H9 (cell line): ENCODE measurements at regions not wholly inside any gene's neighbourhood (a gene's known extent, or its start where the extent isn't known, plus 50 kb on each side); places are given as distances from the start of the nearest gene placed in this dataset.

Experiments
- DNase-seq: peaks from one replicate; pipeline ENCODE4 v3.0.0-alpha.2; 2017
- H2AFZ ChIP-seq: one replicate; pipeline ENCODE4 v1.6.1; 2013; ENCODE audit warnings: mild to moderate bottlenecking, low read length, control low read depth, moderate library complexity
- H2AK5ac ChIP-seq: 2 replicates; pipeline ENCODE4 v1.6.1; 2013; ENCODE audit warnings: low read length, control low read depth, mixed read lengths; ENCODE audit not compliant: insufficient read length
- H2BK120ac ChIP-seq: one replicate; pipeline ENCODE4 v1.6.1; 2013; ENCODE audit warnings: low read depth, mild to moderate bottlenecking, low read length, control low read depth, inconsistent platforms; ENCODE audit not compliant: poor library complexity, severe bottlenecking
- H2BK12ac ChIP-seq: 2 replicates; pipeline ENCODE4 v1.6.1; 2013; ENCODE audit warnings: low read length, control low read depth, mixed read lengths, low read depth; ENCODE audit not compliant: insufficient read length
- H2BK15ac ChIP-seq: 2 replicates; pipeline ENCODE4 v1.6.1; 2013; ENCODE audit warnings: low read depth, low read length, control low read depth
- H2BK20ac ChIP-seq: one replicate; pipeline ENCODE4 v1.6.1; 2013; ENCODE audit warnings: low read depth, mild to moderate bottlenecking, low read length, control low read depth, inconsistent platforms; ENCODE audit not compliant: poor library complexity, severe bottlenecking
- H2BK5ac ChIP-seq: 2 replicates; pipeline ENCODE4 v1.6.1; 2013; ENCODE audit warnings: low read length, control low read depth, mixed read lengths; ENCODE audit not compliant: insufficient read length
- H3K14ac ChIP-seq: 2 replicates; pipeline ENCODE4 v1.6.1; 2013; ENCODE audit warnings: low read length, control low read depth; ENCODE audit not compliant: insufficient read depth
- H3K18ac ChIP-seq: 2 replicates; pipeline ENCODE4 v1.6.1; 2013; ENCODE audit warnings: low read depth, mild to moderate bottlenecking, mixed read lengths, low read length, control low read depth; ENCODE audit not compliant: insufficient read length
- H3K23ac ChIP-seq: 2 replicates; pipeline ENCODE4 v1.6.1; 2013; ENCODE audit warnings: low read length, control low read depth, mixed read lengths, low read depth; ENCODE audit not compliant: insufficient read length
- H3K23me2 ChIP-seq: 2 replicates; pipeline ENCODE4 v1.6.1; 2013; ENCODE audit warnings: low read depth, mild to moderate bottlenecking, mixed read lengths, low read length, control low read depth; ENCODE audit not compliant: insufficient read length, poor library complexity, severe bottlenecking
- H3K27ac ChIP-seq: 2 replicates; pipeline ENCODE4 v1.5.1; 2013; ENCODE audit warnings: low read length, control low read depth, mixed read lengths, low read depth; ENCODE audit not compliant: insufficient read length
- H3K27me3 ChIP-seq: 2 replicates; pipeline ENCODE4 v1.6.1; 2013; ENCODE audit warnings: low read length, control low read depth, inconsistent platforms; ENCODE audit not compliant: insufficient read depth
- H3K4ac ChIP-seq: 2 replicates; pipeline ENCODE4 v1.6.1; 2013; ENCODE audit warnings: low read depth, mild to moderate bottlenecking, control low read depth, inconsistent platforms, low read length, moderate library complexity
- H3K4me1 ChIP-seq: 2 replicates; pipeline ENCODE4 v1.6.1; 2013; ENCODE audit warnings: low read length, control low read depth, inconsistent platforms; ENCODE audit not compliant: insufficient read depth
- H3K4me2 ChIP-seq: 2 replicates; pipeline ENCODE4 v1.6.1; 2013; ENCODE audit warnings: low read length, control low read depth, mixed read lengths; ENCODE audit not compliant: insufficient read length, insufficient read depth
- H3K56ac ChIP-seq: 2 replicates; pipeline ENCODE4 v1.6.1; 2013; ENCODE audit warnings: low read depth, mild to moderate bottlenecking, mixed read lengths, low read length, control low read depth; ENCODE audit not compliant: insufficient read length
- H3K79me1 ChIP-seq: 2 replicates; pipeline ENCODE4 v1.6.1; 2013; ENCODE audit warnings: low read depth, mild to moderate bottlenecking, moderate library complexity, low read length, control low read depth, inconsistent platforms; ENCODE audit not compliant: insufficient read depth, poor library complexity, severe bottlenecking
- H3K79me2 ChIP-seq: 2 replicates; pipeline ENCODE4 v1.6.1; 2013; ENCODE audit warnings: low read length, control low read depth, inconsistent platforms; ENCODE audit not compliant: insufficient read depth
- H3K9ac ChIP-seq: 2 replicates; pipeline ENCODE4 v1.6.1; 2013; ENCODE audit warnings: low read length, control low read depth, mixed read lengths; ENCODE audit not compliant: insufficient read length; ENCODE audit errors: extremely low read depth
- H3K9me3 ChIP-seq: one replicate; pipeline ENCODE4 v1.6.1; 2013; ENCODE audit warnings: low read depth, low read length, inconsistent platforms; ENCODE audit not compliant: control insufficient read depth
- H3T11ph ChIP-seq: one replicate; pipeline ENCODE4 v1.6.1; 2013; ENCODE audit warnings: mild to moderate bottlenecking, low read length, control low read depth, inconsistent platforms
- H4K20me1 ChIP-seq: one replicate; pipeline ENCODE4 v1.6.1; 2013; ENCODE audit not compliant: control insufficient read depth, insufficient read length, insufficient read depth
- H4K5ac ChIP-seq: 2 replicates; pipeline ENCODE4 v1.6.1; 2013; ENCODE audit warnings: low read depth, mild to moderate bottlenecking, mixed read lengths, low read length, control low read depth; ENCODE audit not compliant: insufficient read length
- H4K8ac ChIP-seq: replicated peaks from 2 replicates; pipeline ENCODE4 v1.6.1; 2013; ENCODE audit warnings: low read length, control low read depth, mixed read lengths, low read depth; ENCODE audit not compliant: insufficient read length
- H4K91ac ChIP-seq: 2 replicates; pipeline ENCODE4 v1.6.1; 2013; ENCODE audit warnings: low read depth, mild to moderate bottlenecking, moderate library complexity, mixed read lengths, low read length, control low read depth; ENCODE audit not compliant: insufficient read length
- H3K27ac Mint-ChIP-seq, 3 experiments: 2 replicates in 2 of 3; 3 replicates in 1 of 3; pipeline ENCODE4 v1.8.0; 2020 to 2021; ENCODE audit warnings: mixed read lengths in 3 of 3, mild to moderate bottlenecking in 1 of 3, moderate library complexity in 1 of 3
- H3K27me3 Mint-ChIP-seq: 2 replicates; pipeline ENCODE4 v1.8.0; 2021; ENCODE audit warnings: low read depth, mild to moderate bottlenecking, moderate library complexity, mixed read lengths
- H3K36me3 Mint-ChIP-seq, 3 experiments: 2 replicates in 2 of 3; 3 replicates in 1 of 3; pipeline ENCODE4 v1.8.0; 2020 to 2021; ENCODE audit warnings: low read depth in 3 of 3, mixed read lengths in 3 of 3; ENCODE audit not compliant: insufficient read depth in 1 of 3
- H3K4me1 Mint-ChIP-seq, 2 experiments: 2 replicates each; pipeline ENCODE4 v1.8.0; 2020; ENCODE audit warnings: mixed read lengths in 2 of 2
- H3K4me3 Mint-ChIP-seq, 2 experiments: 2 replicates in 1 of 2; 3 replicates in 1 of 2; pipeline ENCODE4 v1.8.0; 2020 to 2021; ENCODE audit warnings: mild to moderate bottlenecking in 2 of 2, mixed read lengths in 2 of 2, moderate library complexity in 1 of 2
- H3K9me3 Mint-ChIP-seq, 2 experiments: 2 replicates in 1 of 2; 3 replicates in 1 of 2; pipeline ENCODE4 v1.8.0; 2020; ENCODE audit warnings: mild to moderate bottlenecking in 2 of 2, mixed read lengths in 2 of 2, moderate library complexity in 1 of 2
- CTCF ChIP-seq: fragments of 200-600 bp; sonication (generic); conservative IDR thresholded peaks from 3 replicates; pipeline ENCODE4 v1.8.0; 2021; ENCODE audit warnings: antibody characterized with exemption, mild to moderate bottlenecking
- WGBS: extraction: QIAGEN DNeasy Blood & Tissue Kit; methylation state at CpG from one replicate; pipeline ENCODE4 v1.1.7; 2013; ENCODE audit warnings: missing lambda C conversion rate, low lambda C conversion rate, mixed read lengths; ENCODE audit not compliant: insufficient read length; ENCODE audit errors: extremely low coverage; 5-methylcytosine and 5-hydroxymethylcytosine counted together

- no peak overlapping the region for H3K14ac ChIP-seq
- H3K79me1 ChIP-seq: no peaks in the 10 kb centered on the region
- H2BK12ac ChIP-seq: no peak overlapping the region
- H3K27me3 ChIP-seq: no peaks in the 10 kb centered on the region
- no peak overlapping the region for H3K56ac ChIP-seq
- TF ChIP-seq CTCF: no peak
- H4K20me1 ChIP-seq: no peaks in the 10 kb centered on the region
- no peak overlapping the region for H3K27ac Mint-ChIP-seq
- H3K27ac ChIP-seq: no peak overlapping the region
- H3K79me2 ChIP-seq: no peaks in the 10 kb centered on the region
- no peak overlapping the region for H3K4me2 ChIP-seq
- H3K4me1 ChIP-seq: no peaks in the 10 kb centered on the region
- no peak overlapping the region for H2AK5ac ChIP-seq
- H3K27me3 Mint-ChIP-seq: no peaks in the 10 kb centered on the region
- H3K9me3 Mint-ChIP-seq: peaks cover 4 to 5% of the 10 kb centered on the region in 2 experiments; a peak in 3 of 5 replicates
- no peak overlapping the region for H3K4ac ChIP-seq
- no peak for DNase-seq
- H3K9me3 ChIP-seq: no peaks in the 10 kb centered on the region
- no peak overlapping the region for H2AFZ ChIP-seq
- no CpG with 5 or more reads among the region's 3 CpGs for WGBS
- H3K4me3 Mint-ChIP-seq: no peak overlapping the region
- H3K23me2 ChIP-seq: no peaks in the 10 kb centered on the region
- no peak overlapping the region for H3K9ac ChIP-seq
- H3K36me3 Mint-ChIP-seq: no peaks in the 10 kb centered on the region; a peak in 1 of 7 replicates
- H3K18ac ChIP-seq: no peak overlapping the region
- H2BK5ac ChIP-seq: no peak overlapping the region
- H2BK120ac ChIP-seq: no peak overlapping the region
- no peak overlapping the region for H2BK15ac ChIP-seq
- no peak overlapping the region for H4K5ac ChIP-seq
- H4K8ac ChIP-seq: no peak overlapping the region
- H4K91ac ChIP-seq: no peak overlapping the region
- no peak overlapping the region for H3T11ph ChIP-seq
- H2BK20ac ChIP-seq: no peak overlapping the region
- no peaks in the 10 kb centered on the region for H3K4me1 Mint-ChIP-seq
- no peak overlapping the region for H3K23ac ChIP-seq
Measured at GRCh38 chr6:113104951-113105350, 752.2 kb upstream of the MARCKS start.
